NB4 (cell line): ENCODE measurements at regions not wholly inside any gene's neighbourhood (a gene's known extent, or its start where the extent isn't known, plus 50 kb on each side); places are given as distances from the start of the nearest gene placed in this dataset.

Source experiments
- POLR2A ChIP-seq: IDR thresholded peaks from 2 replicates; pipeline ENCODE4 v1.6.1; 2011; ENCODE audit warnings: mild to moderate bottlenecking; ENCODE audit not compliant: insufficient read length; ENCODE audit errors: extremely low read depth
- TF ChIP-seq, protein P1 (sequence below): IDR thresholded peaks from one replicate; pipeline ENCODE4 v1.5.1; 2012; ENCODE audit warnings: low read depth, low read length
- TF ChIP-seq, protein P2 (sequence below): IDR thresholded peaks from 2 replicates; pipeline ENCODE4 v1.6.1; 2011; ENCODE audit warnings: low read depth, low read length

DNA sequence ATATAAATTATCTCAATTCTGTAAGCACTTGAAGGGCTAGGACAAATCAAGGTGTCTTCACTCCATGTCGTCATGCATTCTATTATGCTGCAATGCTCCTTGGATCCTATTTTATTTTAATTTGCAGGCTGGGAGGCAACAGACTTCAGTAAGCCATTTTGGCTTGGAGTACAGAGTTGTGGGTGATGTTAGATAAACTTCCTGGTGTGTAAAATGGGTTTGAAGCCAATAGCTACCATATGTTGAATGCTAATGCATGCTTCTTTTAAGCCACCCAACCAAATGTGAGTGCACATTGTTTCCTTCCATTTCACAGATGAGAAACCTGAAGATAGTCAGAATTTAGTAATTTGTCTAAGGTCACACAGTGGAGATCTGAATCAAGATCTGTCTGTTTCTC lies 482.8 kb downstream of the DISC1 start:
- TF ChIP-seq, protein P1, sequence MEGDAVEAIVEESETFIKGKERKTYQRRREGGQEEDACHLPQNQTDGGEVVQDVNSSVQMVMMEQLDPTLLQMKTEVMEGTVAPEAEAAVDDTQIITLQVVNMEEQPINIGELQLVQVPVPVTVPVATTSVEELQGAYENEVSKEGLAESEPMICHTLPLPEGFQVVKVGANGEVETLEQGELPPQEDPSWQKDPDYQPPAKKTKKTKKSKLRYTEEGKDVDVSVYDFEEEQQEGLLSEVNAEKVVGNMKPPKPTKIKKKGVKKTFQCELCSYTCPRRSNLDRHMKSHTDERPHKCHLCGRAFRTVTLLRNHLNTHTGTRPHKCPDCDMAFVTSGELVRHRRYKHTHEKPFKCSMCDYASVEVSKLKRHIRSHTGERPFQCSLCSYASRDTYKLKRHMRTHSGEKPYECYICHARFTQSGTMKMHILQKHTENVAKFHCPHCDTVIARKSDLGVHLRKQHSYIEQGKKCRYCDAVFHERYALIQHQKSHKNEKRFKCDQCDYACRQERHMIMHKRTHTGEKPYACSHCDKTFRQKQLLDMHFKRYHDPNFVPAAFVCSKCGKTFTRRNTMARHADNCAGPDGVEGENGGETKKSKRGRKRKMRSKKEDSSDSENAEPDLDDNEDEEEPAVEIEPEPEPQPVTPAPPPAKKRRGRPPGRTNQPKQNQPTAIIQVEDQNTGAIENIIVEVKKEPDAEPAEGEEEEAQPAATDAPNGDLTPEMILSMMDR = no peak
- TF ChIP-seq POLR2A = no peak
- TF ChIP-seq, protein P2, sequence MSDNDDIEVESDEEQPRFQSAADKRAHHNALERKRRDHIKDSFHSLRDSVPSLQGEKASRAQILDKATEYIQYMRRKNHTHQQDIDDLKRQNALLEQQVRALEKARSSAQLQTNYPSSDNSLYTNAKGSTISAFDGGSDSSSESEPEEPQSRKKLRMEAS = no peak
